H1 (cell line): ENCODE measurements at regions not wholly inside any gene's neighbourhood (a gene's known extent, or its start where the extent isn't known, plus 50 kb on each side); places are given as distances from the start of the nearest gene placed in this dataset.

ENCODE experiments used
- KDM1A ChIP-seq: fragments of 200-600, 300-600 bp; sonication (generic); IDR thresholded peaks from 2 replicates; pipeline ENCODE4 v1.7.1; 2016; ENCODE audit warnings: mild to moderate bottlenecking, low read length, borderline replicate concordance
- RNF2 ChIP-seq: fragments of 200-900, 300-1000 bp; sonication (generic); IDR thresholded peaks from 2 replicates; pipeline ENCODE4 v1.7.1; 2016; ENCODE audit warnings: borderline replicate concordance, low read depth, mild to moderate bottlenecking, antibody characterized with exemption, low read length; ENCODE audit not compliant: poor library complexity, severe bottlenecking; ENCODE audit errors: missing control alignments

- TF ChIP-seq RNF2 (no peak), KDM1A (no peak)
- TF ChIP-seq, all 59 proteins: peak for 0
These were observed 92.8 kb downstream of the RBFOX3 start (continued) for GRCh38 chr17:79517827-79518584.
